Gastroesophageal sphincter (tissue), 4 donors: ENCODE measurements at regions not wholly inside any gene's neighbourhood (a gene's known extent, or its start where the extent isn't known, plus 50 kb on each side); places are given as distances from the start of the nearest gene placed in this dataset.

Experiments
- ATAC-seq: fragments of 150-250 bp; one replicate; pipeline ENCODE4 v1.9.1; 2016; ENCODE audit warnings: mild to moderate bottlenecking, moderate library complexity
- H3K27ac ChIP-seq, 4 donors: fragments of 200-600 bp; sonication (generic) in 3 of 4; 1 replicate in 3 of 4; 2 replicates in 1 of 4; pipeline ENCODE4 v1.5.1; 2016 to 2019
- H3K27me3 ChIP-seq: fragments of 200-600 bp; sonication (generic); one replicate; pipeline ENCODE4 v1.5.1; 2019
- H3K36me3 ChIP-seq, 2 donors: fragments of 200-600 bp; sonication (generic); one replicate each; pipeline ENCODE4 v1.5.1; 2019; ENCODE audit warnings: control low read depth in 1 of 2
- H3K4me1 ChIP-seq, 3 donors: fragments of 200-600 bp; sonication (generic); 1 replicate in 2 of 3; 2 replicates in 1 of 3; pipeline ENCODE4 v1.5.1; 2016 to 2019; ENCODE audit warnings: control low read depth in 2 of 3
- H3K4me3 ChIP-seq, 2 donors: fragments of 200-600 bp; sonication (generic); one replicate each; pipeline ENCODE4 v1.5.1; 2019; ENCODE audit warnings: mild to moderate bottlenecking in 1 of 2, moderate library complexity in 1 of 2
- H3K9me3 ChIP-seq, 3 donors: fragments of 200-600 bp; sonication (generic); one replicate each; pipeline ENCODE4 v1.5.1; 2017 to 2019; ENCODE audit warnings: control low read depth in 2 of 3
- CTCF ChIP-seq, 4 experiments: fragments of 200-600 bp in 2 of 4; fragments of 450-650 bp in 2 of 4; sonication (generic) in 1 of 4; IDR thresholded peaks; one replicate each; pipeline ENCODE4 v1.5.1; 2017 to 2019; ENCODE audit warnings: antibody characterized with exemption in 4 of 4, mild to moderate bottlenecking in 2 of 4, moderate library complexity in 2 of 4
- EP300 ChIP-seq: sonication (generic); formaldehyde crosslinking; IDR thresholded peaks from one replicate; pipeline ENCODE4 v1.6.1; 2017; ENCODE audit warnings: antibody characterized with exemption, mild to moderate bottlenecking
- POLR2A ChIP-seq, 2 donors: fragments of 450-650 bp; IDR thresholded peaks; one replicate each; pipeline ENCODE4 v1.6.1; 2017; ENCODE audit warnings: antibody characterized with exemption in 2 of 2, mild to moderate bottlenecking in 2 of 2, moderate library complexity in 1 of 2
- POLR2AphosphoS5 ChIP-seq: sonication (generic); formaldehyde crosslinking; IDR thresholded peaks from one replicate; pipeline ENCODE4 v1.6.1; 2017; ENCODE audit warnings: antibody characterized with exemption
- WGBS, 2 donors: methylation state at CpG; one replicate each; pipeline ENCODE4 v1.1.5; 2018; ENCODE audit warnings: low coverage in 1 of 2; 5-methylcytosine and 5-hydroxymethylcytosine counted together

- Histone ChIP-seq H3K4me1 (peaks cover 0 to 9% (median 0%) of the 10 kb centered on the region in 3 donors), H3K27me3 (no peaks in the 10 kb centered on the region), H3K36me3 (no peaks in the 10 kb centered on the region), H3K4me3 (no peak overlapping the region), H3K9me3 (no peaks in the 10 kb centered on the region), H3K27ac (peak overlapping the region in 2 of 4 donors; percentile 8 to 53)
- TF ChIP-seq POLR2A (IDR thresholded peaks at IDR 0.05) (no peak), CTCF (IDR thresholded peaks at IDR 0.05) (no peak), POLR2AphosphoS5 (no peak), EP300 (no peak)
- WGBS, 2 donors = 39 to 74% methylated on average over 4 to 10 of the region's 11 CpGs
- ATAC-seq = peak; percentile 86
Measured at GRCh38 chr2:7670905-7671641, 753.9 kb downstream of the RNF144A start.

- H3K9me3 ChIP-seq = no peaks in the 10 kb centered on the region
- H3K4me1 ChIP-seq = peaks cover 0 to 9% (median 0%) of the 10 kb centered on the region in 3 donors
- no peaks in the 10 kb centered on the region for H3K27me3 ChIP-seq
- H3K4me3 ChIP-seq = no peak overlapping the region
- TF ChIP-seq POLR2A (IDR thresholded peaks at IDR 0.05) = no peak
- peak in 3 of 4 experiments; percentile 14 to 35 (median 22) for TF ChIP-seq CTCF (IDR thresholded peaks at IDR 0.05)
- ATAC-seq = no peak
- WGBS, 2 donors = 78 to 88% methylated on average over 6 to 8 of the region's 8 CpGs
- no peak overlapping the region for H3K27ac ChIP-seq
- no peaks in the 10 kb centered on the region for H3K36me3 ChIP-seq
Measured at GRCh38 chr2:7672027-7672684, 754.9 kb downstream of the RNF144A start.

GRCh38 chr2:7672685-7673071 is 755.5 kb downstream of the RNF144A start:
- no peaks in the 10 kb centered on the region for H3K9me3 ChIP-seq
- no peak for ATAC-seq
- WGBS, 2 donors = 82 to 94% methylated on average over 5 of the region's 5 CpGs

GRCh38 chr2:7673101-7673500 is 755.9 kb downstream of the RNF144A start:
- no peaks in the 10 kb centered on the region for H3K27me3 ChIP-seq

More at GRCh38 chr2:7672685-7673071, 755.5 kb downstream of the RNF144A start:
- H3K4me3 ChIP-seq = no peak overlapping the region
- peaks cover 0 to 9% (median 0%) of the 10 kb centered on the region in 3 donors for H3K4me1 ChIP-seq
- H3K36me3 ChIP-seq = no peaks in the 10 kb centered on the region
- H3K27me3 ChIP-seq = no peaks in the 10 kb centered on the region
- H3K27ac ChIP-seq = no peak overlapping the region
- TF ChIP-seq POLR2A (IDR thresholded peaks at IDR 0.05) (no peak), POLR2AphosphoS5 (no peak), EP300 (no peak), CTCF (IDR thresholded peaks at IDR 0.05) (no peak)

More at GRCh38 chr2:7673101-7673500, 755.9 kb downstream of the RNF144A start:
- Histone ChIP-seq H3K36me3 (no peaks in the 10 kb centered on the region), H3K4me3 (no peak overlapping the region), H3K9me3 (no peaks in the 10 kb centered on the region), H3K27ac (no peak overlapping the region), H3K4me1 (peaks cover 0 to 9% (median 0%) of the 10 kb centered on the region in 3 donors)
- no peak for ATAC-seq
- WGBS, 2 donors = 25 to 29% methylated on average over 5 of the region's 5 CpGs
- TF ChIP-seq CTCF (IDR thresholded peaks at IDR 0.05) (no peak), POLR2A (IDR thresholded peaks at IDR 0.05) (no peak), POLR2AphosphoS5 (no peak), EP300 (no peak)
